SJSA1 (cell line): ENCODE measurements at regions not wholly inside any gene's neighbourhood (a gene's known extent, or its start where the extent isn't known, plus 50 kb on each side); places are given as distances from the start of the nearest gene placed in this dataset.

ENCODE experiments used
- DNase-seq, 2 experiments: peaks; one replicate each; pipeline ENCODE4 v3.0.0-alpha.2; 2015 to 2020; ENCODE audit warnings: low spot score in 2 of 2, low read depth in 1 of 2
- H3K27ac ChIP-seq: fragments of 250-450 bp; sonication (Bioruptor Pico); 2 replicates; pipeline ENCODE4 v1.5.1; 2020; ENCODE audit warnings: mild to moderate bottlenecking, moderate library complexity
- H3K27me3 ChIP-seq: fragments of 250-450 bp; sonication (Bioruptor Pico); replicated peaks from 2 replicates; pipeline ENCODE4 v1.5.1; 2020; ENCODE audit warnings: mild to moderate bottlenecking, moderate library complexity
- H3K36me3 ChIP-seq: fragments of 250-450 bp; sonication (Bioruptor Pico); 2 replicates; pipeline ENCODE4 v1.5.1; 2020; ENCODE audit warnings: mild to moderate bottlenecking
- H3K4me1 ChIP-seq: fragments of 250-450 bp; sonication (Bioruptor Pico); replicated peaks from 2 replicates; pipeline ENCODE4 v1.6.1; 2021; ENCODE audit warnings: mild to moderate bottlenecking
- H3K4me3 ChIP-seq: fragments of 250-450 bp; sonication (Bioruptor Pico); 2 replicates; pipeline ENCODE4 v1.5.1; 2020; ENCODE audit warnings: mild to moderate bottlenecking
- H3K9me3 ChIP-seq: fragments of 250-450 bp; sonication (Bioruptor Pico); replicated peaks from 2 replicates; pipeline ENCODE4 v1.5.1; 2020; ENCODE audit warnings: mild to moderate bottlenecking

DNA sequence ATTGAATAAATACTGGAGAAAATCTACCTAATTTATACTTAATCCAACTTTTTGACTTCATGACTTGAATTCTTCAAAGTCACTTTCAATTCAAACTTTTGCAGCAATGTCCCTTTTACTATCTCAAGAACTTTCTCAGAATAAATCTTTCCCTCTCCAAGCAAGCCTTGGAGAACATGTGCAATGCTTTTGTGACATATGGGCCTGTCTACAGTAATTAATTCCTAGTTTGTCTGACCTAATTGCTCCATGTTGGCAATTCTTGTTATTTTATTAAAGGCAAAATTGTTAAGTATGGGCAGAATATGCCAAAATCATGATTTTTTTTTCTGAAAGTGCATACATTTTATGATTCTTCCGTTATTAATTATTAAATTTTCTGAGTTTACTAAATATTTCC is 1115.3 kb downstream of the PDHA2 start:
- no peak for DNase-seq
- no peaks in the 10 kb centered on the region for H3K9me3 ChIP-seq
- H3K27me3 ChIP-seq = no peaks in the 10 kb centered on the region
- H3K36me3 ChIP-seq = no peaks in the 10 kb centered on the region
- no peak overlapping the region for H3K27ac ChIP-seq
- H3K4me3 ChIP-seq = no peak overlapping the region
- no peaks in the 10 kb centered on the region for H3K4me1 ChIP-seq

GRCh38 chr4:96955691-96956090 is 1115.8 kb downstream of the PDHA2 start:
- DNase-seq = no peak
- Histone ChIP-seq H3K36me3 (no peaks in the 10 kb centered on the region), H3K27me3 (no peaks in the 10 kb centered on the region), H3K4me1 (no peaks in the 10 kb centered on the region), H3K27ac (no peak overlapping the region), H3K9me3 (no peaks in the 10 kb centered on the region), H3K4me3 (no peak overlapping the region)

- Histone ChIP-seq H3K27ac (no peak overlapping the region), H3K4me3 (no peak overlapping the region)
Measured at GRCh38 chr4:96969455-96969854, 1129.6 kb downstream of the PDHA2 start.

GRCh38 chr4:96972920-96973319 is 1133.0 kb downstream of the PDHA2 start:
- H3K27me3 ChIP-seq = no peaks in the 10 kb centered on the region
- H3K9me3 ChIP-seq = no peaks in the 10 kb centered on the region
- H3K4me1 ChIP-seq = no peaks in the 10 kb centered on the region
- H3K4me3 ChIP-seq = no peak overlapping the region
- no peak for DNase-seq
- no peak overlapping the region for H3K27ac ChIP-seq
- no peaks in the 10 kb centered on the region for H3K36me3 ChIP-seq

More at GRCh38 chr4:96969455-96969854, 1129.6 kb downstream of the PDHA2 start:
- Histone ChIP-seq H3K27me3 (no peaks in the 10 kb centered on the region), H3K9me3 (no peaks in the 10 kb centered on the region), H3K36me3 (no peaks in the 10 kb centered on the region), H3K4me1 (no peaks in the 10 kb centered on the region)
- DNase-seq = no peak

DNA sequence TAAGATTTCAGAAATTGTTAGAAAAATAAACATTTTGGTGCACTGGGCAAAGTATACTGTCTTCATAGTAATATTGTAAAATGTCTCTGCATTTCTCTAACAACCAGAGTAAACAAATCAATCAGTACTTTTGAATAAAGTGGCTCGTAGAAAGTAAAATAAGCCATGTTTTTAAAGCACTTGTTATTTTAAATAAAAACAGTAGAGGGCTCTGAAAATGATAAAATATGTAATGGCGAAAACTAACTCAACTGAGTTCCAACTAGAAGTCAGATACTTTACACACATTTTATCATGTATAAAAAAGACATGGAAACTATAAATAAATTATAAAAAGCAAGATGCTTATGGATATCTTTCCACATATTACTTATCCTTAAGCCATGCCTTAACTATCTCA is 1134.4 kb downstream of the PDHA2 start:
- Histone ChIP-seq H3K4me1 (no peaks in the 10 kb centered on the region), H3K27ac (no peak overlapping the region), H3K4me3 (no peak overlapping the region), H3K9me3 (no peaks in the 10 kb centered on the region), H3K36me3 (no peaks in the 10 kb centered on the region), H3K27me3 (no peaks in the 10 kb centered on the region)
- no peak for DNase-seq

- DNase-seq = no peak
- Histone ChIP-seq H3K27ac (no peak overlapping the region), H3K27me3 (no peaks in the 10 kb centered on the region)
Measured at GRCh38 chr4:96983830-96984229, 1143.9 kb downstream of the PDHA2 start.

GRCh38 chr4:96986816-96987215 is 1146.9 kb downstream of the PDHA2 start:
- Histone ChIP-seq H3K4me3 (no peak overlapping the region), H3K9me3 (no peaks in the 10 kb centered on the region), H3K4me1 (no peaks in the 10 kb centered on the region), H3K27me3 (no peaks in the 10 kb centered on the region), H3K27ac (no peak overlapping the region), H3K36me3 (no peaks in the 10 kb centered on the region)
- DNase-seq = no peak

More at GRCh38 chr4:96983830-96984229, 1143.9 kb downstream of the PDHA2 start:
- Histone ChIP-seq H3K36me3 (no peaks in the 10 kb centered on the region), H3K4me3 (no peak overlapping the region), H3K4me1 (no peaks in the 10 kb centered on the region), H3K9me3 (no peaks in the 10 kb centered on the region)

DNA sequence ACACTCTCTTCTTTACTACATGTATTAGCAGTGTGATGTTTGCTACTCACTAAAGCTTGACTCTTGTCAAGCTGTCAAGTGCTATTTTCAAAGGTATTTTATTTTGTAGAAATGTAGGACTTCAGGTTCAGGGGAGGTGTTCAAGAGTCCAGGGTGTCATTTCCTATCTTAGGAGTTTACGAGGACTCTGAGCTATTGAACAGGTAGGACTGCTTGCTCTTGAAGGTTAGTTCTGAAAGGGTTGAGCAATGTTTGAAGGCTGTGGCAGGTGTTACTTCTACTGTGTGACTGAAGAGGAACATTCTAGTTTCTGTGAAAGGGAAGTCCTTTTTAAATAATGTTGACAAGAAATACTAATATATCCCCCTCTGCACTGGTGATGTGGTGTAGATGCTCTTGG is 1151.2 kb downstream of the PDHA2 start:
- Histone ChIP-seq H3K4me3 (no peak overlapping the region), H3K27ac (no peak overlapping the region), H3K4me1 (no peaks in the 10 kb centered on the region), H3K9me3 (no peaks in the 10 kb centered on the region), H3K36me3 (no peaks in the 10 kb centered on the region), H3K27me3 (no peaks in the 10 kb centered on the region)
- DNase-seq = no peak

GRCh38 chr4:96992443-96992842 is 1150.8 kb downstream of the STPG2 start:
- Histone ChIP-seq H3K36me3 (no peaks in the 10 kb centered on the region), H3K9me3 (no peaks in the 10 kb centered on the region; the same call in 1 of the 2 replicates), H3K4me1 (no peaks in the 10 kb centered on the region), H3K27me3 (no peaks in the 10 kb centered on the region), H3K27ac (no peak overlapping the region), H3K4me3 (no peak overlapping the region)
- no peak for DNase-seq

DNA sequence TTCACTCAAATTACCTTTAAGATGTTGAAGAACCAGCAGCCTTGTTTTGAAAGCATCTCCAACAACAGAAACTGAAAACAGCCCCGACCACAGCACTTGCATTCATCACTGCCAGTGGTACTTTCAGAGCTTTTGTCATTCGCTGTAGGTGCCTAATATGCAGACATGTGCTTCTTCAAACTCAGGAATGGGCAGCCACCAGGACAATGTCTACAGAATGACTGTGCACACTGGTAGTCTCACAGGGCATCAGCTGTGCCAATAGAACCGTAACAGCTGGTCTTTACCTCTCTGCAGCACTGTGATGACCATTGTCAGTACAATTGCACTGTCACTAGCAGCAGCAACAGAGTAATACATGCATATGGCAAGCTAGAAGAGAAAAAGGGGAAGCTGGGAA is 1149.7 kb downstream of the STPG2 start:
- H3K27me3 ChIP-seq = no peaks in the 10 kb centered on the region
- H3K4me1 ChIP-seq = no peaks in the 10 kb centered on the region
- H3K27ac ChIP-seq = no peak overlapping the region
- no peaks in the 10 kb centered on the region; the same call in 1 of the 2 replicates for H3K9me3 ChIP-seq
- H3K4me3 ChIP-seq = no peak overlapping the region
- no peaks in the 10 kb centered on the region for H3K36me3 ChIP-seq
- DNase-seq = no peak

GRCh38 chr4:97003715-97004114 is 1139.6 kb downstream of the STPG2 start:
- Histone ChIP-seq H3K36me3 (no peaks in the 10 kb centered on the region), H3K4me1 (no peaks in the 10 kb centered on the region), H3K27me3 (no peaks in the 10 kb centered on the region), H3K27ac (no peak overlapping the region), H3K9me3 (no peaks in the 10 kb centered on the region), H3K4me3 (no peak overlapping the region)
- no peak for DNase-seq

- Histone ChIP-seq H3K4me3 (no peak overlapping the region), H3K36me3 (no peaks in the 10 kb centered on the region), H3K27ac (no peak overlapping the region), H3K4me1 (no peaks in the 10 kb centered on the region), H3K9me3 (no peaks in the 10 kb centered on the region), H3K27me3 (no peaks in the 10 kb centered on the region)
- DNase-seq = no peak
Measured at GRCh38 chr4:97013309-97013708, 1130.0 kb downstream of the STPG2 start.

GRCh38 chr4:97013711-97014110 is 1129.6 kb downstream of the STPG2 start:
- Histone ChIP-seq H3K4me1 (no peaks in the 10 kb centered on the region), H3K27me3 (no peaks in the 10 kb centered on the region)
- no peak for DNase-seq

GRCh38 chr4:97015301-97015700 is 1128.0 kb downstream of the STPG2 start:
- Histone ChIP-seq H3K4me1 (no peaks in the 10 kb centered on the region), H3K27ac (no peak overlapping the region), H3K36me3 (no peaks in the 10 kb centered on the region), H3K4me3 (no peak overlapping the region), H3K9me3 (no peaks in the 10 kb centered on the region), H3K27me3 (no peaks in the 10 kb centered on the region)
- no peak for DNase-seq

More at GRCh38 chr4:97013711-97014110, 1129.6 kb downstream of the STPG2 start:
- Histone ChIP-seq H3K36me3 (no peaks in the 10 kb centered on the region), H3K9me3 (no peaks in the 10 kb centered on the region), H3K4me3 (no peak overlapping the region), H3K27ac (no peak overlapping the region)

GRCh38 chr4:97016186-97016907 is 1126.9 kb downstream of the STPG2 start:
- no peak for DNase-seq
- H3K4me1 ChIP-seq = no peaks in the 10 kb centered on the region
- H3K9me3 ChIP-seq = no peaks in the 10 kb centered on the region
- no peaks in the 10 kb centered on the region for H3K36me3 ChIP-seq
- no peak overlapping the region for H3K27ac ChIP-seq
- H3K27me3 ChIP-seq = no peaks in the 10 kb centered on the region
- no peak overlapping the region for H3K4me3 ChIP-seq
